CD4-positive, alpha-beta T cell (primary cell): ENCODE measurements at regions not wholly inside any gene's neighbourhood (a gene's known extent, or its start where the extent isn't known, plus 50 kb on each side); places are given as distances from the start of the nearest gene placed in this dataset.

Source experiments
- ATAC-seq: fragments of 200-7000 bp; cut with Tn5 transposase; one replicate; pipeline ENCODE4 v1.10.0; 2022; ENCODE audit warnings: mild to moderate bottlenecking; ENCODE audit not compliant: poor library complexity
- CTCF ChIA-PET: fragments of 350-600 bp; sonication (Branson Sonifier 250); formaldehyde crosslinking; loops from one replicate; lab custom pipeline; 2021; ENCODE audit warnings: antibody characterized with exemption, inconsistent platforms; lab: Charles Lee
- POLR2A ChIA-PET: fragments of 350-600 bp; sonication (Branson Sonifier 250); formaldehyde crosslinking; loops from one replicate; lab custom pipeline; 2021; ENCODE audit warnings: antibody characterized with exemption, inconsistent platforms; lab: Charles Lee
- DNase-seq, 14 experiments: peaks; one replicate each; pipeline ENCODE4 v3.0.0-alpha.2; 2013 to 2020; ENCODE audit warnings: mixed read lengths in 2 of 14
- H3K27ac ChIP-seq, 2 donors: one replicate each; pipeline versions ENCODE4 v1.5.1 to v1.7.0; 2013; ENCODE audit warnings: low read length in 2 of 2, low read depth in 1 of 2, mild to moderate bottlenecking in 1 of 2
- H3K27me3 ChIP-seq, 2 experiments: 1 replicate in 1 of 2; 2 replicates in 1 of 2; pipeline versions ENCODE4 v1.6.1 to v1.7.0; 2013; ENCODE audit warnings: low read length in 2 of 2, control low read depth in 1 of 2, mild to moderate bottlenecking in 1 of 2, moderate library complexity in 1 of 2; ENCODE audit not compliant: insufficient read depth in 2 of 2, control insufficient read depth in 1 of 2
- H3K36me3 ChIP-seq: one replicate; pipeline ENCODE4 v1.6.1; 2013; ENCODE audit warnings: low read length, control low read depth; ENCODE audit not compliant: insufficient read depth
- H3K4me1 ChIP-seq: one replicate; pipeline ENCODE4 v1.6.1; 2013; ENCODE audit warnings: low read length, control low read depth; ENCODE audit not compliant: insufficient read depth
- H3K4me3 ChIP-seq: one replicate; pipeline ENCODE4 v1.5.1; 2013; ENCODE audit warnings: mild to moderate bottlenecking, low read length, moderate library complexity
- H3K9me3 ChIP-seq, 2 experiments: 1 replicate in 1 of 2; 2 replicates in 1 of 2; pipeline versions ENCODE4 v1.6.1 to v1.7.0; 2013; ENCODE audit warnings: low read length in 2 of 2, mild to moderate bottlenecking in 2 of 2, control low read depth in 1 of 2, moderate library complexity in 1 of 2; ENCODE audit not compliant: control insufficient read depth in 1 of 2, insufficient read depth in 1 of 2
- H3K27ac Mint-ChIP-seq: one replicate; pipeline ENCODE4 v1.8.0; 2020; ENCODE audit warnings: mixed read lengths
- H3K27me3 Mint-ChIP-seq: one replicate; pipeline ENCODE4 v1.8.0; 2021; ENCODE audit warnings: mixed read lengths
- H3K36me3 Mint-ChIP-seq: one replicate; pipeline ENCODE4 v1.8.0; 2021; ENCODE audit warnings: low read depth, mixed read lengths
- H3K4me1 Mint-ChIP-seq: one replicate; pipeline ENCODE4 v1.8.0; 2021; ENCODE audit warnings: low read depth, mixed read lengths
- H3K4me3 Mint-ChIP-seq: one replicate; pipeline ENCODE4 v1.8.0; 2020; ENCODE audit warnings: mild to moderate bottlenecking, mixed read lengths
- H3K9me3 Mint-ChIP-seq: one replicate; pipeline ENCODE4 v1.8.0; 2020; ENCODE audit warnings: mixed read lengths
- intact Hi-C, 2 experiments: fragments of 100-400 bp; cut with DNase I in 1 of 2; cut with micrococcal nuclease in 1 of 2; formaldehyde crosslinking; loops; one replicate each; pipeline versions ENCODE4 v1.15.1 to v1.9.0; 2023 to 2025; cut with DNase I, micrococcal nuclease
- TF ChIP-seq, protein P1 (sequence below): fragments of 200-600 bp; IDR thresholded peaks from one replicate; pipeline ENCODE4 v1.8.0; 2022; ENCODE audit warnings: antibody characterized with exemption, mild to moderate bottlenecking

DNA sequence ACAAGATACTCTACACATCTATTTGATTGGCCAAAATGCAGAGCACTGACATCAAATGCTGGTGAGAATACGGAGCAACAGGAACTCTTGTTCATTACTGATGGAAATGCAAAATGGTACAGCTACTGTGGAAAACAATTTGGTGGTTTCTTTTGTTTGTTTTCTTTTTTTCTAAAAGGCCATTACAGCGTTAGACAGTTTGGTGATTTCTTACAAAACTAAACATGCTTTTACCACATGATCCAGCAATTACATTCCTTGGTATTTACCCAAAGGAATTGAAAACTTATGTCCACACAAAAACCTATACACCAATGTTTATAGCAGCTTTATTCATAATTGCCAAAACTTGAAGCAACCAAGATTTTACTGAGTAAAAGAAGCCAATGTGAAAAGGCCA, 66.4 kb upstream of the FBXO28 start:
- Mint-ChIP-seq H3K4me3 (no peak overlapping the region), H3K27ac (no peak overlapping the region), H3K4me1 (peaks cover 4% of the 10 kb centered on the region), H3K36me3 (no peaks in the 10 kb centered on the region), H3K9me3 (no peaks in the 10 kb centered on the region), H3K27me3 (peaks cover 31% of the 10 kb centered on the region)
- no peak for ATAC-seq
- TF ChIP-seq, protein P1, sequence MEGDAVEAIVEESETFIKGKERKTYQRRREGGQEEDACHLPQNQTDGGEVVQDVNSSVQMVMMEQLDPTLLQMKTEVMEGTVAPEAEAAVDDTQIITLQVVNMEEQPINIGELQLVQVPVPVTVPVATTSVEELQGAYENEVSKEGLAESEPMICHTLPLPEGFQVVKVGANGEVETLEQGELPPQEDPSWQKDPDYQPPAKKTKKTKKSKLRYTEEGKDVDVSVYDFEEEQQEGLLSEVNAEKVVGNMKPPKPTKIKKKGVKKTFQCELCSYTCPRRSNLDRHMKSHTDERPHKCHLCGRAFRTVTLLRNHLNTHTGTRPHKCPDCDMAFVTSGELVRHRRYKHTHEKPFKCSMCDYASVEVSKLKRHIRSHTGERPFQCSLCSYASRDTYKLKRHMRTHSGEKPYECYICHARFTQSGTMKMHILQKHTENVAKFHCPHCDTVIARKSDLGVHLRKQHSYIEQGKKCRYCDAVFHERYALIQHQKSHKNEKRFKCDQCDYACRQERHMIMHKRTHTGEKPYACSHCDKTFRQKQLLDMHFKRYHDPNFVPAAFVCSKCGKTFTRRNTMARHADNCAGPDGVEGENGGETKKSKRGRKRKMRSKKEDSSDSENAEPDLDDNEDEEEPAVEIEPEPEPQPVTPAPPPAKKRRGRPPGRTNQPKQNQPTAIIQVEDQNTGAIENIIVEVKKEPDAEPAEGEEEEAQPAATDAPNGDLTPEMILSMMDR = no peak
- ChIA-PET CTCF (no interaction called here), POLR2A (no interaction called here)
- Histone ChIP-seq H3K27ac (no peak overlapping the region), H3K27me3 (peaks cover 0 to 4% of the 10 kb centered on the region in 2 experiments), H3K4me1 (peaks cover 2% of the 10 kb centered on the region), H3K4me3 (no peak overlapping the region), H3K9me3 (no peaks in the 10 kb centered on the region), H3K36me3 (no peaks in the 10 kb centered on the region)
- intact Hi-C loops = no loop called here
- DNase-seq = no peak

DNA sequence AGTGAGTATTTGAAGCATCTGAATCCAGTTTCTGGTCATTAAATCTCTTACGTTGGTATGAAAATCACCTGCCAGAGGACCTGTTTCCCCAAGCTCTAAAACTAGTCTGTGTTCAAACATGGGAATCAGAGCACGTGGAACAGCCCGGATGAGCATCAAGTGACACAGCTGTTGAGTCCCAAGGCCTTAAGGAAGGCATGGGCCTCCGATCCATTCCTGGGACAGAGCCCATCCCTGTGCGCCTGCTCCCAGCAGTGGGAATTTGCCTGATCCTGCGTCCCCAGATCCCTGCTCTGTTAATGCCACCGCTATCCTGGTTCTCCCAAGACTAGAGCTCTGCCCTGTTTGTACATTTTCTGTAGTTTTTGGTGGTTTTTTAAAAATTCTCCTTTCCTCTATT, 68.4 kb upstream of the FBXO28 start:
- ChIA-PET CTCF (no interaction called here), POLR2A (no interaction called here)
- no peak overlapping the region for H3K4me3 Mint-ChIP-seq
- DNase-seq = no peak
- Histone ChIP-seq H3K27me3 (peaks cover 4 to 5% of the 10 kb centered on the region in 2 experiments), H3K4me3 (no peak overlapping the region), H3K36me3 (no peaks in the 10 kb centered on the region), H3K27ac (no peak overlapping the region), H3K4me1 (no peaks in the 10 kb centered on the region), H3K9me3 (no peaks in the 10 kb centered on the region)
- peaks cover 38% of the 10 kb centered on the region for H3K27me3 Mint-ChIP-seq
- TF ChIP-seq, protein P1 = no peak
- intact Hi-C loops = no loop called here
- H3K9me3 Mint-ChIP-seq = no peaks in the 10 kb centered on the region
- no peak for ATAC-seq
- H3K4me1 Mint-ChIP-seq = peaks cover under 1% of the 10 kb centered on the region
- H3K27ac Mint-ChIP-seq = no peak overlapping the region
- no peaks in the 10 kb centered on the region for H3K36me3 Mint-ChIP-seq

DNA sequence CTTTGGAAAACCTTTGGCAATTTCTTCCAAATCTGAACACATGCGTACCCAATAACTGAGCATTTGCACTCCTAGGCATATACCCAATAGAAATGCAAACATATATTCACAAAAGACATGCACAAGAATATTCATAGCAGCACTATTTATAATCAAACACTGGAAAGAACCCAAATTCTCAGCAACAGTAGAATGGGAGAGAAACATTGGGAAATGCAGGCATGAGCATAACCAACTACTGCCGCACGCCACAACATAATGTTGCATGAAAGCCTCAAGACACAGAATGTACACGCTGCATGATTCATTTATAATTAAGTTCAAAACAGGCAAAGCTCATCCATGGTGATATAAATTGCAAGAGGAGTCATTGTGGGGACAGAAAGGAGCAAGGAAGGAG, 69.5 kb upstream of the FBXO28 start:
- intact Hi-C loops = no loop called here
- H3K27ac Mint-ChIP-seq = no peak overlapping the region
- Histone ChIP-seq H3K4me3 (no peak overlapping the region), H3K9me3 (no peaks in the 10 kb centered on the region), H3K27ac (no peak overlapping the region), H3K27me3 (peaks cover 4 to 5% of the 10 kb centered on the region in 2 experiments), H3K36me3 (no peaks in the 10 kb centered on the region), H3K4me1 (no peaks in the 10 kb centered on the region)
- TF ChIP-seq, protein P1 = no peak
- H3K4me1 Mint-ChIP-seq = no peaks in the 10 kb centered on the region
- no peak overlapping the region for H3K4me3 Mint-ChIP-seq
- POLR2A ChIA-PET = no interaction called here
- H3K36me3 Mint-ChIP-seq = no peaks in the 10 kb centered on the region
- H3K27me3 Mint-ChIP-seq = peaks cover 33% of the 10 kb centered on the region
- ATAC-seq (no peak), DNase-seq (no peak)
- no peaks in the 10 kb centered on the region for H3K9me3 Mint-ChIP-seq
- CTCF ChIA-PET = no interaction called here
